ENCODE measurements at regions not wholly inside any gene's neighbourhood (a gene's known extent, or its start where the extent isn't known, plus 50 kb on each side); places are given as distances from the start of the nearest gene placed in this dataset.

DNA sequence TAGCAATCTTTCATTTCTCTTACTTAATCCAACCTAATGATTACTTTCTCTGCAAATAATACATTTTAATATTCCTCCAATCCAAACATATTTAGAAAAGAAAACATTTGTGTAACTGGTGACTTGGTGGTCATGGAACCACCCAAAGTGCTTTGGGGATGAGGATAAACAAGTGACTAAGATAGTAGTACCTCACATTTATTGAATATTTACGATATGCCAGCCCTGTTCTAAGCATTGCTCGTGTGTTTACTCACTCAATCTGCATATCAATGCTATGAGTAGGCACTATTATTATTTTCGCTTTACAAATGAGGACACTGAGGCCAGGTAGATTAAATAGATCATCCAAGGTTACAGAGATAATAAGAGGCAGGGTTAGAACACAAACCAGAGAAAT, 189.5 kb downstream of the SHOX2 start:
- TF ChIP-seq EZH2 (IDR thresholded peaks at IDR 0.05; ENCODE audit: insufficient read depth, poor library complexity, severe bottlenecking) (no peak), EZH2phosphoT487 (IDR thresholded peaks at IDR 0.05; ENCODE audit: insufficient read depth, low read depth) (no peak)
